IMR-90 (cell line): ENCODE measurements at regions not wholly inside any gene's neighbourhood (a gene's known extent, or its start where the extent isn't known, plus 50 kb on each side); places are given as distances from the start of the nearest gene placed in this dataset.

Experiments used
- ATAC-seq: fragments of 200-7000 bp; cut with Tn5 transposase; 2 replicates; pipeline ENCODE4 v1.9.1; 2020; ENCODE audit warnings: low read depth, mild to moderate bottlenecking, moderate library complexity
- BruUV-seq: library from RNA; stranded (reverse); fragments of 400-500 nt; replicated peaks from 2 replicates; lab custom pipeline; 2021; lab: Mats Ljungman, UMichigan
- CTCF ChIA-PET: fragments of 300-600 bp; formaldehyde crosslinking; extraction: SDS; loops from one replicate; lab custom pipeline; 2021; ENCODE audit warnings: antibody characterized with exemption; lab: Yijun Ruan, JAX
- POLR2A ChIA-PET: fragments of 300-600 bp; sonication (Branson Sonifier 250); formaldehyde crosslinking; loops from one replicate; lab custom pipeline; 2022; ENCODE audit warnings: antibody characterized with exemption; ENCODE audit not compliant: unreplicated experiment; lab: Charles Lee
- DNase-seq: peaks from one replicate; pipeline ENCODE4 v3.0.0; 2013
- H2AFZ ChIP-seq: replicated peaks from 2 replicates; pipeline ENCODE3; 2013; ENCODE audit warnings: low read length, mild to moderate bottlenecking; ENCODE audit not compliant: poor library complexity
- H2AK5ac ChIP-seq: 2 replicates; pipeline ENCODE4 v1.6.1; 2013; ENCODE audit warnings: low read depth, low read length, inconsistent platforms
- H2AK9ac ChIP-seq: replicated peaks from 2 replicates; pipeline ENCODE3; 2013; ENCODE audit warnings: mild to moderate bottlenecking, low read depth, low read length, moderate library complexity; ENCODE audit not compliant: poor library complexity
- H2BK120ac ChIP-seq: 2 replicates; pipeline ENCODE4 v1.6.1; 2013; ENCODE audit warnings: low read depth, low read length, inconsistent platforms
- H2BK15ac ChIP-seq: 3 replicates; pipeline ENCODE4 v1.6.1; 2013; ENCODE audit warnings: low read depth, low read length, inconsistent platforms
- H2BK20ac ChIP-seq: 2 replicates; pipeline ENCODE4 v1.6.1; 2013; ENCODE audit warnings: low read depth, mild to moderate bottlenecking, inconsistent platforms, low read length, moderate library complexity
- H2BK5ac ChIP-seq: 2 replicates; pipeline ENCODE4 v1.6.1; 2013; ENCODE audit warnings: mild to moderate bottlenecking, low read depth, low read length, inconsistent platforms; ENCODE audit not compliant: poor library complexity, severe bottlenecking
- H3K14ac ChIP-seq: replicated peaks from 2 replicates; pipeline ENCODE4 v1.6.1; 2013; ENCODE audit warnings: low read depth, low read length, inconsistent platforms
- H3K18ac ChIP-seq: 2 replicates; pipeline ENCODE4 v1.6.1; 2013; ENCODE audit warnings: low read depth, low read length, control low read depth
- H3K23ac ChIP-seq: 2 replicates; pipeline ENCODE4 v1.6.1; 2013; ENCODE audit warnings: low read depth, low read length, inconsistent platforms
- H3K27ac ChIP-seq: 2 replicates; pipeline ENCODE4 v1.5.1; 2013; ENCODE audit warnings: mild to moderate bottlenecking, control low read depth, low read length; ENCODE audit not compliant: insufficient read depth
- H3K27me3 ChIP-seq: 2 replicates; pipeline ENCODE4 v1.6.1; 2013; ENCODE audit warnings: low read length; ENCODE audit not compliant: control insufficient read depth, insufficient read depth
- H3K36me3 ChIP-seq: 2 replicates; pipeline ENCODE4 v1.6.1; 2013; ENCODE audit warnings: low read length, mixed read lengths; ENCODE audit not compliant: control insufficient read depth, insufficient read depth
- H3K4ac ChIP-seq: 2 replicates; pipeline ENCODE4 v1.6.1; 2013; ENCODE audit warnings: low read depth, low read length, inconsistent platforms
- H3K4me1 ChIP-seq: 2 replicates; pipeline ENCODE4 v1.6.1; 2013; ENCODE audit warnings: low read length, mixed read lengths; ENCODE audit not compliant: control insufficient read depth, insufficient read depth
- H3K4me2 ChIP-seq: 2 replicates; pipeline ENCODE4 v1.6.1; 2013; ENCODE audit warnings: low read depth, mild to moderate bottlenecking, control low read depth, low read length, moderate library complexity
- H3K4me3 ChIP-seq: 2 replicates; pipeline ENCODE4 v1.5.1; 2013; ENCODE audit warnings: low read depth, mild to moderate bottlenecking, control low read depth, low read length, moderate library complexity; ENCODE audit not compliant: insufficient read depth
- H3K56ac ChIP-seq: 2 replicates; pipeline ENCODE4 v1.6.1; 2013; ENCODE audit warnings: low read length, inconsistent platforms; ENCODE audit not compliant: insufficient read depth; ENCODE audit errors: extremely low read depth
- H3K79me1 ChIP-seq, 2 experiments: 2 replicates each; pipeline ENCODE4 v1.6.1; 2013; ENCODE audit warnings: low read length in 2 of 2, inconsistent platforms in 1 of 2, low read depth in 1 of 2
- H3K9ac ChIP-seq: 2 replicates; pipeline ENCODE4 v1.6.1; 2013; ENCODE audit warnings: low read depth, low read length, control low read depth
- H3K9me1 ChIP-seq: 2 replicates; pipeline ENCODE4 v1.6.1; 2013; ENCODE audit warnings: low read length, inconsistent platforms; ENCODE audit not compliant: insufficient read depth
- H3K9me3 ChIP-seq: 2 replicates; pipeline ENCODE4 v1.6.1; 2013; ENCODE audit warnings: low read length; ENCODE audit not compliant: control insufficient read depth, insufficient read depth
- H4K20me1 ChIP-seq: 2 replicates; pipeline ENCODE4 v1.6.1; 2013; ENCODE audit warnings: low read length, inconsistent platforms; ENCODE audit not compliant: insufficient read depth
- H4K5ac ChIP-seq: 2 replicates; pipeline ENCODE4 v1.6.1; 2013; ENCODE audit warnings: mild to moderate bottlenecking, low read depth, low read length, control low read depth
- H4K8ac ChIP-seq, 2 experiments: 2 replicates each; pipeline ENCODE4 v1.6.1; 2013; ENCODE audit warnings: low read depth in 2 of 2, low read length in 2 of 2, control low read depth in 1 of 2, inconsistent platforms in 1 of 2
- H4K91ac ChIP-seq: 2 replicates; pipeline ENCODE4 v1.6.1; 2013; ENCODE audit warnings: low read depth, low read length, inconsistent platforms; ENCODE audit not compliant: insufficient read depth
- RFX5 ChIP-seq: IDR thresholded peaks from 2 replicates; pipeline ENCODE4 v1.8.0; 2012; ENCODE audit warnings: low read depth, mild to moderate bottlenecking, low read length, moderate library complexity
- WGBS, 2 experiments: methylation state at CpG; one replicate each; pipeline versions ENCODE4 v1.1.5 to v1.1.7; 2013; ENCODE audit warnings: missing lambda C conversion rate in 2 of 2; ENCODE audit not compliant: insufficient read length in 1 of 2; ENCODE audit errors: extremely low coverage in 2 of 2; 5-methylcytosine and 5-hydroxymethylcytosine counted together
- dilution Hi-C: fragments of 300-500 bp; cut with HindIII; formaldehyde crosslinking; loops from one replicate; pipeline ENCODE4 v1.14.3; 2018; ENCODE audit warnings: low sequenced_read_pairs; ENCODE audit not compliant: unreplicated experiment
- in situ Hi-C: fragments of 300-500 bp; cut with MboI; formaldehyde crosslinking; loops from 3 replicates; pipeline ENCODE4 v1.14.3; 2019; ENCODE audit warnings: low sequenced_read_pairs, inconsistent platforms, mixed read lengths
- intact Hi-C: fragments of 100-400 bp; cut with micrococcal nuclease; formaldehyde crosslinking; loops from 2 replicates; pipeline ENCODE4 v1.10.0; 2022
- TF ChIP-seq, protein P1 (sequence below): fragments of 150-350 bp; IDR thresholded peaks from 2 replicates; pipeline ENCODE4 v1.6.1; 2017; ENCODE audit warnings: mild to moderate bottlenecking, antibody characterized with exemption, low read length, low read depth

GRCh38 chr10:47143473-47143872 lies 156.5 kb upstream of the GDF10 start:
- Histone ChIP-seq H3K9me3 (no peaks in the 10 kb centered on the region), H4K20me1 (peaks cover 5% of the 10 kb centered on the region; the same call in 1 of the 2 replicates), H3K9ac (no peak overlapping the region), H3K18ac (no peak overlapping the region), H3K9me1 (peaks cover 14% of the 10 kb centered on the region; the same call in 1 of the 2 replicates), H2BK5ac (no peak overlapping the region), H4K8ac (no peak overlapping the region), H4K91ac (no peak overlapping the region; the same call in 1 of the 2 replicates), H2BK20ac (no peak overlapping the region; the same call in 1 of the 2 replicates), H3K36me3 (peaks cover 5% of the 10 kb centered on the region; the same call in 1 of the 2 replicates), H2BK15ac (no peak overlapping the region), H2BK120ac (no peak overlapping the region), H2AK5ac (0 out of 2 replicates have a peak overlapping the region, but pooled peaks have one; percentile 21), H3K4ac (0 out of 2 replicates have a peak overlapping the region, but pooled peaks have one; percentile 6), H3K4me2 (no peak overlapping the region), H2AK9ac (no peak overlapping the region), H3K27ac (no peak overlapping the region), H2AFZ (peak overlapping the region; percentile 21), H4K5ac (no peak overlapping the region), H3K4me3 (no peak overlapping the region), H3K56ac (no peak overlapping the region), H3K79me1 (peaks cover 31 to 57% of the 10 kb centered on the region in 2 experiments), H3K14ac (no peak overlapping the region; the same call in 1 of the 2 replicates), H3K23ac (no peak overlapping the region), H3K4me1 (peaks cover 11% of the 10 kb centered on the region), H3K27me3 (no peaks in the 10 kb centered on the region)
- BruUV-seq, result no TSS peak
- dilution Hi-C loops, result no loop called here
- TF ChIP-seq, protein P1, sequence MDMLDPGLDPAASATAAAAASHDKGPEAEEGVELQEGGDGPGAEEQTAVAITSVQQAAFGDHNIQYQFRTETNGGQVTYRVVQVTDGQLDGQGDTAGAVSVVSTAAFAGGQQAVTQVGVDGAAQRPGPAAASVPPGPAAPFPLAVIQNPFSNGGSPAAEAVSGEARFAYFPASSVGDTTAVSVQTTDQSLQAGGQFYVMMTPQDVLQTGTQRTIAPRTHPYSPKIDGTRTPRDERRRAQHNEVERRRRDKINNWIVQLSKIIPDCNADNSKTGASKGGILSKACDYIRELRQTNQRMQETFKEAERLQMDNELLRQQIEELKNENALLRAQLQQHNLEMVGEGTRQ, result no peak
- no peak for TF ChIP-seq RFX5
- no peak for ATAC-seq
- in situ Hi-C loops, result no loop called here
- intact Hi-C loops, result no loop called here
- ChIA-PET CTCF (no interaction called here), POLR2A (no interaction called here)
- no peak for DNase-seq
- no CpG with 5 or more reads among the region's 1 CpG for WGBS, 2 experiments
